H9 (cell line): ENCODE measurements at regions not wholly inside any gene's neighbourhood (a gene's known extent, or its start where the extent isn't known, plus 50 kb on each side); places are given as distances from the start of the nearest gene placed in this dataset.

ENCODE experiments used
- DNase-seq: peaks from one replicate; pipeline ENCODE4 v3.0.0-alpha.2; 2017
- H2AFZ ChIP-seq: one replicate; pipeline ENCODE4 v1.6.1; 2013; ENCODE audit warnings: mild to moderate bottlenecking, low read length, control low read depth, moderate library complexity
- H2AK5ac ChIP-seq: 2 replicates; pipeline ENCODE4 v1.6.1; 2013; ENCODE audit warnings: low read length, control low read depth, mixed read lengths; ENCODE audit not compliant: insufficient read length
- H2BK120ac ChIP-seq: one replicate; pipeline ENCODE4 v1.6.1; 2013; ENCODE audit warnings: low read depth, mild to moderate bottlenecking, low read length, control low read depth, inconsistent platforms; ENCODE audit not compliant: poor library complexity, severe bottlenecking
- H2BK12ac ChIP-seq: 2 replicates; pipeline ENCODE4 v1.6.1; 2013; ENCODE audit warnings: low read length, control low read depth, mixed read lengths, low read depth; ENCODE audit not compliant: insufficient read length
- H2BK15ac ChIP-seq: 2 replicates; pipeline ENCODE4 v1.6.1; 2013; ENCODE audit warnings: low read depth, low read length, control low read depth
- H2BK20ac ChIP-seq: one replicate; pipeline ENCODE4 v1.6.1; 2013; ENCODE audit warnings: low read depth, mild to moderate bottlenecking, low read length, control low read depth, inconsistent platforms; ENCODE audit not compliant: poor library complexity, severe bottlenecking
- H2BK5ac ChIP-seq: 2 replicates; pipeline ENCODE4 v1.6.1; 2013; ENCODE audit warnings: low read length, control low read depth, mixed read lengths; ENCODE audit not compliant: insufficient read length
- H3K14ac ChIP-seq: 2 replicates; pipeline ENCODE4 v1.6.1; 2013; ENCODE audit warnings: low read length, control low read depth; ENCODE audit not compliant: insufficient read depth
- H3K18ac ChIP-seq: 2 replicates; pipeline ENCODE4 v1.6.1; 2013; ENCODE audit warnings: low read depth, mild to moderate bottlenecking, mixed read lengths, low read length, control low read depth; ENCODE audit not compliant: insufficient read length
- H3K23ac ChIP-seq: 2 replicates; pipeline ENCODE4 v1.6.1; 2013; ENCODE audit warnings: low read length, control low read depth, mixed read lengths, low read depth; ENCODE audit not compliant: insufficient read length
- H3K23me2 ChIP-seq: 2 replicates; pipeline ENCODE4 v1.6.1; 2013; ENCODE audit warnings: low read depth, mild to moderate bottlenecking, mixed read lengths, low read length, control low read depth; ENCODE audit not compliant: insufficient read length, poor library complexity, severe bottlenecking
- H3K27ac ChIP-seq: 2 replicates; pipeline ENCODE4 v1.5.1; 2013; ENCODE audit warnings: low read length, control low read depth, mixed read lengths, low read depth; ENCODE audit not compliant: insufficient read length
- H3K27me3 ChIP-seq: 2 replicates; pipeline ENCODE4 v1.6.1; 2013; ENCODE audit warnings: low read length, control low read depth, inconsistent platforms; ENCODE audit not compliant: insufficient read depth
- H3K4ac ChIP-seq: 2 replicates; pipeline ENCODE4 v1.6.1; 2013; ENCODE audit warnings: low read depth, mild to moderate bottlenecking, control low read depth, inconsistent platforms, low read length, moderate library complexity
- H3K4me1 ChIP-seq: 2 replicates; pipeline ENCODE4 v1.6.1; 2013; ENCODE audit warnings: low read length, control low read depth, inconsistent platforms; ENCODE audit not compliant: insufficient read depth
- H3K4me2 ChIP-seq: 2 replicates; pipeline ENCODE4 v1.6.1; 2013; ENCODE audit warnings: low read length, control low read depth, mixed read lengths; ENCODE audit not compliant: insufficient read length, insufficient read depth
- H3K56ac ChIP-seq: 2 replicates; pipeline ENCODE4 v1.6.1; 2013; ENCODE audit warnings: low read depth, mild to moderate bottlenecking, mixed read lengths, low read length, control low read depth; ENCODE audit not compliant: insufficient read length
- H3K79me1 ChIP-seq: 2 replicates; pipeline ENCODE4 v1.6.1; 2013; ENCODE audit warnings: low read depth, mild to moderate bottlenecking, moderate library complexity, low read length, control low read depth, inconsistent platforms; ENCODE audit not compliant: insufficient read depth, poor library complexity, severe bottlenecking
- H3K79me2 ChIP-seq: 2 replicates; pipeline ENCODE4 v1.6.1; 2013; ENCODE audit warnings: low read length, control low read depth, inconsistent platforms; ENCODE audit not compliant: insufficient read depth
- H3K9ac ChIP-seq: 2 replicates; pipeline ENCODE4 v1.6.1; 2013; ENCODE audit warnings: low read length, control low read depth, mixed read lengths; ENCODE audit not compliant: insufficient read length; ENCODE audit errors: extremely low read depth
- H3K9me3 ChIP-seq: one replicate; pipeline ENCODE4 v1.6.1; 2013; ENCODE audit warnings: low read depth, low read length, inconsistent platforms; ENCODE audit not compliant: control insufficient read depth
- H3T11ph ChIP-seq: one replicate; pipeline ENCODE4 v1.6.1; 2013; ENCODE audit warnings: mild to moderate bottlenecking, low read length, control low read depth, inconsistent platforms
- H4K20me1 ChIP-seq: one replicate; pipeline ENCODE4 v1.6.1; 2013; ENCODE audit not compliant: control insufficient read depth, insufficient read length, insufficient read depth
- H4K5ac ChIP-seq: 2 replicates; pipeline ENCODE4 v1.6.1; 2013; ENCODE audit warnings: low read depth, mild to moderate bottlenecking, mixed read lengths, low read length, control low read depth; ENCODE audit not compliant: insufficient read length
- H4K8ac ChIP-seq: replicated peaks from 2 replicates; pipeline ENCODE4 v1.6.1; 2013; ENCODE audit warnings: low read length, control low read depth, mixed read lengths, low read depth; ENCODE audit not compliant: insufficient read length
- H4K91ac ChIP-seq: 2 replicates; pipeline ENCODE4 v1.6.1; 2013; ENCODE audit warnings: low read depth, mild to moderate bottlenecking, moderate library complexity, mixed read lengths, low read length, control low read depth; ENCODE audit not compliant: insufficient read length
- H3K27ac Mint-ChIP-seq, 3 experiments: 2 replicates in 2 of 3; 3 replicates in 1 of 3; pipeline ENCODE4 v1.8.0; 2020 to 2021; ENCODE audit warnings: mixed read lengths in 3 of 3, mild to moderate bottlenecking in 1 of 3, moderate library complexity in 1 of 3
- H3K27me3 Mint-ChIP-seq: 2 replicates; pipeline ENCODE4 v1.8.0; 2021; ENCODE audit warnings: low read depth, mild to moderate bottlenecking, moderate library complexity, mixed read lengths
- H3K36me3 Mint-ChIP-seq, 3 experiments: 2 replicates in 2 of 3; 3 replicates in 1 of 3; pipeline ENCODE4 v1.8.0; 2020 to 2021; ENCODE audit warnings: low read depth in 3 of 3, mixed read lengths in 3 of 3; ENCODE audit not compliant: insufficient read depth in 1 of 3
- H3K4me1 Mint-ChIP-seq, 2 experiments: 2 replicates each; pipeline ENCODE4 v1.8.0; 2020; ENCODE audit warnings: mixed read lengths in 2 of 2
- H3K4me3 Mint-ChIP-seq, 2 experiments: 2 replicates in 1 of 2; 3 replicates in 1 of 2; pipeline ENCODE4 v1.8.0; 2020 to 2021; ENCODE audit warnings: mild to moderate bottlenecking in 2 of 2, mixed read lengths in 2 of 2, moderate library complexity in 1 of 2
- H3K9me3 Mint-ChIP-seq, 2 experiments: 2 replicates in 1 of 2; 3 replicates in 1 of 2; pipeline ENCODE4 v1.8.0; 2020; ENCODE audit warnings: mild to moderate bottlenecking in 2 of 2, mixed read lengths in 2 of 2, moderate library complexity in 1 of 2
- WGBS: extraction: QIAGEN DNeasy Blood & Tissue Kit; methylation state at CpG from one replicate; pipeline ENCODE4 v1.1.7; 2013; ENCODE audit warnings: missing lambda C conversion rate, low lambda C conversion rate, mixed read lengths; ENCODE audit not compliant: insufficient read length; ENCODE audit errors: extremely low coverage; 5-methylcytosine and 5-hydroxymethylcytosine counted together
- TF ChIP-seq, protein P1 (sequence below): fragments of 200-600 bp; sonication (generic); conservative IDR thresholded peaks from 3 replicates; pipeline ENCODE4 v1.8.0; 2021; ENCODE audit warnings: antibody characterized with exemption, mild to moderate bottlenecking

DNA sequence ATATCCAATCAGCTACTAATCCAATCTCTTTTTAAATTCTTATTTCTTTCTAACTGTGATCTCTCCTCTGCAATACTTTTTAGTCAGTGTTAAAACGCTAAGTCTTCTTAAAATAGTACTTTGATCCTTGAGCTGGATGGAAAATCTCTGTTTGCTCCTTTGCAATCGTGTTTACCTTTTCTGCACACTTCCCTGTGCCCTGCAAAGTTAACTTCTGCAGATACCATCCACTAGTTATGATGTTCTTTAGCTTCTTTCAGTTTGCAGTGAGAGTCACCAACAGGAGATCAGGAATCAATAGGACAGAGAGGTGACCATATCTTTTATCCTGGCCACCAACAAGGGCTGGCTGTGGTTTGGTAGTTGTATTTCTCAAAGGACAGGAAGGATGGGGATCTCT, 391.5 kb downstream of the GASK1B start:
- WGBS, result no CpG with 5 or more reads among the region's 2 CpGs
- no peaks in the 10 kb centered on the region; a peak in 1 of 5 replicates for H3K9me3 Mint-ChIP-seq

More for the DNA sequence above, 391.5 kb downstream of the GASK1B start:
- H3K4me3 Mint-ChIP-seq, result no peak overlapping the region
- Histone ChIP-seq H2BK20ac (no peak overlapping the region), H4K5ac (no peak overlapping the region), H4K8ac (no peak overlapping the region), H3K27ac (no peak overlapping the region), H3K23me2 (no peaks in the 10 kb centered on the region), H2BK5ac (no peak overlapping the region), H3K4me1 (no peaks in the 10 kb centered on the region), H3K56ac (no peak overlapping the region), H3K79me1 (no peaks in the 10 kb centered on the region), H2AFZ (no peak overlapping the region), H3K9ac (no peak overlapping the region), H3K23ac (no peak overlapping the region), H2BK15ac (no peak overlapping the region), H3K4ac (no peak overlapping the region), H3K9me3 (no peaks in the 10 kb centered on the region), H2AK5ac (no peak overlapping the region), H3K18ac (no peak overlapping the region), H3K79me2 (no peaks in the 10 kb centered on the region), H3K27me3 (no peaks in the 10 kb centered on the region), H2BK12ac (no peak overlapping the region), H2BK120ac (no peak overlapping the region), H3T11ph (no peak overlapping the region), H3K14ac (no peak overlapping the region), H4K20me1 (no peaks in the 10 kb centered on the region), H3K4me2 (no peak overlapping the region), H4K91ac (no peak overlapping the region)
- H3K36me3 Mint-ChIP-seq, result no peaks in the 10 kb centered on the region
- H3K27me3 Mint-ChIP-seq, result no peaks in the 10 kb centered on the region
- no peaks in the 10 kb centered on the region for H3K4me1 Mint-ChIP-seq
- DNase-seq, result no peak
- H3K27ac Mint-ChIP-seq, result no peak overlapping the region
- TF ChIP-seq, protein P1, sequence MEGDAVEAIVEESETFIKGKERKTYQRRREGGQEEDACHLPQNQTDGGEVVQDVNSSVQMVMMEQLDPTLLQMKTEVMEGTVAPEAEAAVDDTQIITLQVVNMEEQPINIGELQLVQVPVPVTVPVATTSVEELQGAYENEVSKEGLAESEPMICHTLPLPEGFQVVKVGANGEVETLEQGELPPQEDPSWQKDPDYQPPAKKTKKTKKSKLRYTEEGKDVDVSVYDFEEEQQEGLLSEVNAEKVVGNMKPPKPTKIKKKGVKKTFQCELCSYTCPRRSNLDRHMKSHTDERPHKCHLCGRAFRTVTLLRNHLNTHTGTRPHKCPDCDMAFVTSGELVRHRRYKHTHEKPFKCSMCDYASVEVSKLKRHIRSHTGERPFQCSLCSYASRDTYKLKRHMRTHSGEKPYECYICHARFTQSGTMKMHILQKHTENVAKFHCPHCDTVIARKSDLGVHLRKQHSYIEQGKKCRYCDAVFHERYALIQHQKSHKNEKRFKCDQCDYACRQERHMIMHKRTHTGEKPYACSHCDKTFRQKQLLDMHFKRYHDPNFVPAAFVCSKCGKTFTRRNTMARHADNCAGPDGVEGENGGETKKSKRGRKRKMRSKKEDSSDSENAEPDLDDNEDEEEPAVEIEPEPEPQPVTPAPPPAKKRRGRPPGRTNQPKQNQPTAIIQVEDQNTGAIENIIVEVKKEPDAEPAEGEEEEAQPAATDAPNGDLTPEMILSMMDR, result no peak
